OCI-LY1 (cell line): ENCODE measurements at regions not wholly inside any gene's neighbourhood (a gene's known extent, or its start where the extent isn't known, plus 50 kb on each side); places are given as distances from the start of the nearest gene placed in this dataset.

ENCODE experiments used
- EZH2 ChIP-seq: fragments of 200-600 bp; sonication (generic), shearing (Covaris generic); IDR thresholded peaks from 2 replicates; pipeline ENCODE4 v1.8.0; 2017; ENCODE audit warnings: borderline replicate concordance, mixed run types, mild to moderate bottlenecking, antibody characterized with exemption, low read length, moderate library complexity, mixed read lengths
- TF ChIP-seq, protein P1 (sequence below): fragments of 200-600 bp; sonication (generic), shearing (Covaris generic); IDR thresholded peaks from 2 replicates; pipeline ENCODE4 v1.5.1; 2017; ENCODE audit warnings: mild to moderate bottlenecking, antibody characterized with exemption, low read length, moderate library complexity, mixed read lengths

- TF ChIP-seq, protein P1, sequence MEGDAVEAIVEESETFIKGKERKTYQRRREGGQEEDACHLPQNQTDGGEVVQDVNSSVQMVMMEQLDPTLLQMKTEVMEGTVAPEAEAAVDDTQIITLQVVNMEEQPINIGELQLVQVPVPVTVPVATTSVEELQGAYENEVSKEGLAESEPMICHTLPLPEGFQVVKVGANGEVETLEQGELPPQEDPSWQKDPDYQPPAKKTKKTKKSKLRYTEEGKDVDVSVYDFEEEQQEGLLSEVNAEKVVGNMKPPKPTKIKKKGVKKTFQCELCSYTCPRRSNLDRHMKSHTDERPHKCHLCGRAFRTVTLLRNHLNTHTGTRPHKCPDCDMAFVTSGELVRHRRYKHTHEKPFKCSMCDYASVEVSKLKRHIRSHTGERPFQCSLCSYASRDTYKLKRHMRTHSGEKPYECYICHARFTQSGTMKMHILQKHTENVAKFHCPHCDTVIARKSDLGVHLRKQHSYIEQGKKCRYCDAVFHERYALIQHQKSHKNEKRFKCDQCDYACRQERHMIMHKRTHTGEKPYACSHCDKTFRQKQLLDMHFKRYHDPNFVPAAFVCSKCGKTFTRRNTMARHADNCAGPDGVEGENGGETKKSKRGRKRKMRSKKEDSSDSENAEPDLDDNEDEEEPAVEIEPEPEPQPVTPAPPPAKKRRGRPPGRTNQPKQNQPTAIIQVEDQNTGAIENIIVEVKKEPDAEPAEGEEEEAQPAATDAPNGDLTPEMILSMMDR = no peak
- no peak for TF ChIP-seq EZH2
Observed at GRCh38 chr7:16356301-16356958, 64.9 kb downstream of the CRPPA start.
